ENCODE measurements at regions not wholly inside any gene's neighbourhood (a gene's known extent, or its start where the extent isn't known, plus 50 kb on each side); places are given as distances from the start of the nearest gene placed in this dataset.

GRCh38 chr5:108437425-108437824, 55.5 kb upstream of the FBXL17 start:
- DNase-seq = no peak
- H3K36me3 ChIP-seq (ENCODE audit: low read depth) = no peaks in the 10 kb centered on the region
- TF ChIP-seq CTCF (IDR thresholded peaks at IDR 0.05) = no peak
- H3K4me3 ChIP-seq = no peak overlapping the region
- no peak for ATAC-seq
- H3K9me3 ChIP-seq = no peaks in the 10 kb centered on the region
- intact Hi-C loops (cut with DNase I, micrococcal nuclease) = no loop called here
- H3K4me1 ChIP-seq (ENCODE audit: low read depth) = no peaks in the 10 kb centered on the region

GRCh38 chr5:108436696-108437095, 54.8 kb upstream of the FBXL17 start:
- no peak for ATAC-seq
- Histone ChIP-seq H3K4me3 (no peak overlapping the region), H3K36me3 (ENCODE audit: low read depth) (no peaks in the 10 kb centered on the region), H3K9me3 (no peaks in the 10 kb centered on the region), H3K4me1 (ENCODE audit: low read depth) (no peaks in the 10 kb centered on the region)
- no peak for DNase-seq
- TF ChIP-seq CTCF (IDR thresholded peaks at IDR 0.05) = no peak
- intact Hi-C loops (cut with DNase I, micrococcal nuclease) = no loop called here

GRCh38 chr5:108433600-108433999, 51.7 kb upstream of the FBXL17 start:
- TF ChIP-seq CTCF (IDR thresholded peaks at IDR 0.05) = no peak
- ATAC-seq (no peak), DNase-seq (no peak)
- Histone ChIP-seq H3K4me3 (no peak overlapping the region), H3K36me3 (ENCODE audit: low read depth) (no peaks in the 10 kb centered on the region), H3K9me3 (no peaks in the 10 kb centered on the region), H3K4me1 (ENCODE audit: low read depth) (no peaks in the 10 kb centered on the region)
- intact Hi-C loops (cut with DNase I, micrococcal nuclease) = no loop called here

GRCh38 chr5:108432024-108432423, 50.1 kb upstream of the FBXL17 start:
- intact Hi-C loops (cut with DNase I, micrococcal nuclease) = no loop called here
- no peak for DNase-seq
- Histone ChIP-seq H3K36me3 (ENCODE audit: low read depth) (no peaks in the 10 kb centered on the region), H3K4me3 (no peak overlapping the region), H3K9me3 (no peaks in the 10 kb centered on the region), H3K4me1 (ENCODE audit: low read depth) (no peaks in the 10 kb centered on the region)
- no peak for TF ChIP-seq CTCF (IDR thresholded peaks at IDR 0.05)
- no peak for ATAC-seq

All from mucosa of descending colon (tissue), 3 donors.